AG08395 (cell line): ENCODE measurements at regions not wholly inside any gene's neighbourhood (a gene's known extent, or its start where the extent isn't known, plus 50 kb on each side); places are given as distances from the start of the nearest gene placed in this dataset.

Experiments
- DNase-seq: peaks from one replicate; pipeline ENCODE4 v3.0.0; 2012; ENCODE audit warnings: mixed read lengths, low spot score

- DNase-seq = no peak
These were observed 223.7 kb downstream of the KCNC2 start for GRCh38 chr12:74985986-74986319.

GRCh38 chr12:74988156-74988555, 221.5 kb downstream of the KCNC2 start:
- no peak for DNase-seq
